GM21447 (cell line): ENCODE measurements at regions not wholly inside any gene's neighbourhood (a gene's known extent, or its start where the extent isn't known, plus 50 kb on each side); places are given as distances from the start of the nearest gene placed in this dataset.

Source experiments
- ATAC-seq: cut with Tn5 transposase; IDR thresholded peaks from one replicate; pipeline ENCODE4 v1.9.1; 2021; ENCODE audit not compliant: unreplicated experiment

DNA sequence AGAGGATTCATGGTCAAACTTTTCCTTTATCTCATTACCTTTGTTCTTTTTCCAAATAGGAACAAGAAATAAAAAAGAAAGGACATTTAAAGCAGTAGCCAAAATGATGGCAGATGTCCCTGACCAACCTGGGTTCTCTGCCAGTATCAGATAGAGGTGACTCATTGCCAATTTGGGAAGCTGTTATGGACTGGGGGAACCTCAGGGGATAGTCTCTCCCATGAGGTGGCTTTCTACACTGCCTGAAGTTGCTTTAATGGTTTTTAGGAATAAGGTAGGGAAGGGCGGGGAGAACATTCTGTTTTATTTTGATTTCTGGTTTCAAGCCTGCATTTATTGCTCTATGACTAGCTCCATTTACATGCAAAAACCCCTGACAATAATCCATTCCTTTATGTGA is 457.9 kb upstream of the TPK1 start:
- no peak for ATAC-seq

GRCh38 chr7:145293228-145293701 is 457.4 kb upstream of the TPK1 start:
- ATAC-seq, result no peak

DNA sequence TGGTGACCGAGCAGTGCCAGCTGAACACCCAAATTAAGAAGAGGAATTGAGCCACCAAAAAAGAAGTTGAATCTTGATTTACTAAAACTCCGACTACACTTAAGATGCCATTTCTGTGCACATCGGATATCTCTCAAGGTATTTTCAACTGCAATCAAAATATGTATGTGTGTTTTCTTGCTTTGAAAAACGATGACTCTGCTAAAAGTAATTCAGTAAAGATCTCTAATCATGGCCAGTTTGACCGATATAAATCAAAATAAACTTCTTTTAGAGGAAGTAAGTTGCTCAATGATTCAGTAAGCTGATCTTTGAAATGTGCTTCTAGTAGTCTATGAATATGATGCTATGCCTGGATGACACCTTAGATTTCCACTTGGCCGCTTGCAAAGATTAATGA is 453.5 kb upstream of the TPK1 start:
- no peak for ATAC-seq

- no peak for ATAC-seq
These were observed 440.3 kb upstream of the TPK1 start for GRCh38 chr7:145276118-145276517.

GRCh38 chr7:145269418-145270161 is 433.7 kb upstream of the TPK1 start:
- ATAC-seq, result no peak

DNA sequence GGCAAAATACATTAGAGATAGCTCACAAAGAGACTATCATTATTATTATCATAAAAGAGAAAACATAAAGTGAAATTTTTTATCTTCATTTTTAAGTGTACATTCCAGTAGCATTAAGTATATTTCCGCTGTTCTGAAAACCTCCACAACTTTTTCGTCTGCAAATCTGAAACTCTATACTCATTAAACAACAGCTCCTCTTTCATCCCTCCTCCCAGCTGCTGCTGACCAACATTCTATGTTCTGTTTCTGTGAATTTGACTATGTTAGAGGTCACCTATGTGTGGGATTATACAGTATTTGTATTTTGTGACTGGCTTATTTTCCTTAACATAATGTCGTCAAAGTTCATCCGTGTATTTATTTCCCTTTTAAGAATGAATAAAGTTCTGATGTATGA is 429.3 kb upstream of the TPK1 start:
- ATAC-seq, result no peak

DNA sequence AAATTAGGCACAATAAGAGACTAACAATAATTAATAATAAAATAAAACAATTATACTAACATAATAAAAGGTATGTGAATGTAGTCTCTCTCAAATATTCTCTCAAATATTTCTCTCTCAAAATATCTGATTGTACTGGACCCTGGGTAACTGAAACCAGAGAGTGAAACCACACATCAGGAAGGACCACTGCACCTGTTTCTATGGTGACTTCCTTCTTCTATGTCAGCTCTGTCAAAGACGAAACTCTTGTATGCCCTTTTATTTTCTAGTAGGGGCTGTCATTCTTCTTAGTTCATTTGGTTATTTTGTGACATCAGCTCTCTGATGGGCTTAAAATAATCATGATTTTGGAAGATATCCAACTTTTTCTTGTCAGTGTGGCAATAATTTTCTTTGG is 428.0 kb upstream of the TPK1 start:
- no peak for ATAC-seq

GRCh38 chr7:145252031-145252430 is 416.2 kb upstream of the TPK1 start:
- no peak for ATAC-seq

DNA sequence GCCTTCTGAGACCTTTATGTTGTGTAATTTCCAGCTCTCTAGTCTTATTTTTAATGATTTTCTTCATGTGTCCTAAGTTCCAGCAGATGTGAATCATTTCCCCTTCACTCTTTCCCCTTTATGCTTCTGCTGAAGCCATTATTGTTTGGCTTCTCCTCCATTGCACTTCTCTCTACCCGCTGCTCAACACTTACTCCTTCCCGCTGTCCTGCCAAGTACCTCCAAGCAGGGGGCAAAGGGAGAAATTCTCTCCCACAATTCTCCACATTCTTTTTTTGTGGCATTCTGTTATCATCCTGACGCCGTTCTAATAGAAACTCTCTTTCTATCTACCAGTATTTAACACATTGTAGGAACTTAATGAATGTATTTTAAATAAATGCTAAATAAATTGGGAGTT is 388.9 kb upstream of the TPK1 start:
- ATAC-seq, result no peak

GRCh38 chr7:145219461-145219860 is 383.6 kb upstream of the TPK1 start:
- no peak for ATAC-seq

- ATAC-seq, result no peak
These were observed 381.0 kb upstream of the TPK1 start for GRCh38 chr7:145216866-145217265.

GRCh38 chr7:145212050-145212449 is 376.2 kb upstream of the TPK1 start:
- no peak for ATAC-seq

DNA sequence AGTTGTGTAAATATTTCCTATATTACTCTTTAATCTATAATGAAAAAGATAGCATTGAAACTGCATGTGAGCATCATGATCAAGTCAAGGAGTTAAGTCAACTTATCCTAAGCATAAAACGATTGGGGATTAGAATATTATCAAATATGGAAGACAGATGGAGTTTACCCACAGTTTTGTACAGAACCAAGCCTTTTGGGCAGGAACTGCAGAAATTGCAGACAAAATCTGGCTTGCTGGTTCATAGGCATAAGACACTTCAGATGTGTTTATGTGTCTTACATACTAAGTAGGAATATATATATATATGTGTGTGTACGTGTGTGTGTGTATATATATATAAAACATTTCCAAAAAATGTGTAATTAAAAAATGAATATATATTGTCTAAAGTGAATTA is 375.4 kb upstream of the TPK1 start:
- no peak for ATAC-seq

GRCh38 chr7:145193951-145194350 is 358.1 kb upstream of the TPK1 start:
- ATAC-seq, result no peak

GRCh38 chr7:145184956-145185355 is 349.1 kb upstream of the TPK1 start:
- no peak for ATAC-seq

DNA sequence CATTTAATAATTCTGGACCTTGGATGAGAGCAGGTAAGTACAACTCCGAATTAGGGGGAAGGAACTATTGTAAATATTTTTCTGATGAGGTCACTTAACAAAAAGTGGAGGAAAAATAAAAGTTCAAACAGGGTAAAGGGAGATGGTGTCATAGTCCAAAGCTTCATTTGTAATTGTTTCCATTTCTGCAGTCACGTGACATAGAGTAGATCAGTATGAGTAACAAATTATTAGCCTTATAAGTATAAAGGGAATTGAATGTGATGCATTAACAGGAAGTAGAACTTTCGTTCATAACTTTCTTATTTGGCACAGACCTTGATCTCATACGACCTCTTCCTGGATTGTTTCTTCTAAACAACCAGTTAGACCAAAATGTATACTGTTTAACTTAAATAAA is 347.2 kb upstream of the TPK1 start:
- no peak for ATAC-seq

GRCh38 chr7:145175366-145175765 is 339.5 kb upstream of the TPK1 start:
- no peak for ATAC-seq

DNA sequence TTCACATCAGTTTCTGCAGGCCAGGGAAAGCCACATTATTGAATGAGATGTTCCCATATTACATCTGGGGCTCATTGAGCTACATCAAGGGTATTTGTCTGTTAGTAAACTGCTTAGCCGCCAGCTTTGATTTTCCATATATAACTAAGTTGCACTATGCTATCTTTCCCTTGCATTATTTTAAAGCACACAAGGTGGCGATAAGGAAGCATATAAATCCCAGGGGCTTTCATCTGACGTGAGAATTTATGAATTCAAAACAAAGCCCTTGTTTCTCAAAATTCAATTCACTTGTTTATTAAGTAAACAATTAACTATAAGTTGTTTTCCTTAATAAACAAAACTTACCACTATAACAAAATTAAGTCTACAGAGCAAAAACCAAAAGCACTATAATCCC is 334.1 kb upstream of the TPK1 start:
- no peak for ATAC-seq

- no peak for ATAC-seq
These were observed 333.0 kb upstream of the TPK1 start for GRCh38 chr7:145168879-145169278.

GRCh38 chr7:145168427-145168826 is 332.6 kb upstream of the TPK1 start:
- ATAC-seq, result no peak

GRCh38 chr7:145156834-145157233 is 321.0 kb upstream of the TPK1 start:
- no peak for ATAC-seq

DNA sequence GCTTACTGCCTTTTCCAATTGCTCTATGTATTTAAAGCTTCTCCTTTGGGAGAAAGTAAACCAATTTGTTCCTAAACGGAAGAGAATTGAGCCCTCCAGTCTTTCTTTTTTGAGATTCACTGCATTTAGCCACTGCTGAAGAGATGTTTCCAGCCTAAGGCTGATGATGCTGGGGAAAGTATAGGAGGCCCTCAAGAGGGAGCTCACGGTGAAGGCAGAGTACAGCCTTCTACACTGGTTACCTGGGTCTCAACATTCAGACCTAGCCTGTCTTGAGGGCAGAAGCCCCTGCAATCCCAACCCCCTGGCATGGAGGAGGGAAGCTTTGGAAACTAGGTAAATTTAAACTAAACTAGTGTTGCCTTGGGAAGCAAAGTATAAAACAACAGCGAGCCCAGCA is 316.7 kb upstream of the TPK1 start:
- ATAC-seq, result no peak

- no peak for ATAC-seq
These were observed 315.8 kb upstream of the TPK1 start for GRCh38 chr7:145151676-145152075.
